Naive B cell (primary cell): ENCODE measurements at regions not wholly inside any gene's neighbourhood (a gene's known extent, or its start where the extent isn't known, plus 50 kb on each side); places are given as distances from the start of the nearest gene placed in this dataset.

Source experiments
- ATAC-seq, 2 donors: fragments of 150-1000 bp; cut with Tn5 transposase; 2 replicates each; pipeline ENCODE4 v1.10.0; 2021; ENCODE audit warnings: low read depth in 2 of 2, mild to moderate bottlenecking in 2 of 2, moderate library complexity in 2 of 2
- DNase-seq: peaks from one replicate; pipeline ENCODE4 v3.0.0; 2022
- H3K27ac Mint-ChIP-seq, 6 donors: one replicate each; pipeline ENCODE4 v1.8.0; 2020 to 2022; ENCODE audit warnings: mild to moderate bottlenecking in 6 of 6, mixed read lengths in 6 of 6, moderate library complexity in 5 of 6, inconsistent platforms in 2 of 6
- H3K27me3 Mint-ChIP-seq, 3 donors: one replicate each; pipeline ENCODE4 v1.8.0; 2021 to 2022; ENCODE audit warnings: mixed read lengths in 3 of 3, mild to moderate bottlenecking in 1 of 3
- H3K36me3 Mint-ChIP-seq, 2 donors: one replicate each; pipeline ENCODE4 v1.8.0; 2020 to 2022; ENCODE audit warnings: mixed read lengths in 2 of 2, inconsistent platforms in 1 of 2, mild to moderate bottlenecking in 1 of 2
- H3K4me1 Mint-ChIP-seq, 3 donors: one replicate each; pipeline ENCODE4 v1.8.0; 2020 to 2022; ENCODE audit warnings: mixed read lengths in 3 of 3, inconsistent platforms in 1 of 3, mild to moderate bottlenecking in 1 of 3, moderate library complexity in 1 of 3
- H3K4me3 Mint-ChIP-seq, 8 donors: one replicate each; pipeline ENCODE4 v1.8.0; 2020 to 2022; ENCODE audit warnings: mild to moderate bottlenecking in 8 of 8, mixed read lengths in 8 of 8, moderate library complexity in 8 of 8, inconsistent platforms in 2 of 8
- H3K9me3 Mint-ChIP-seq, 7 donors: one replicate each; pipeline ENCODE4 v1.8.0; 2020 to 2022; ENCODE audit warnings: mixed read lengths in 7 of 7, mild to moderate bottlenecking in 5 of 7, inconsistent platforms in 2 of 7, moderate library complexity in 1 of 7

GRCh38 chr21:23792300-23792699 lies 1815.0 kb downstream of the MRPL39 start:
- ATAC-seq, result no peak
- H3K4me3 Mint-ChIP-seq, result no peak overlapping the region
- peaks cover 0 to 8% (median 5%) of the 10 kb centered on the region in 7 donors for H3K9me3 Mint-ChIP-seq
- no peak for DNase-seq
- H3K4me1 Mint-ChIP-seq, result peaks cover 0 to 3% (median 0%) of the 10 kb centered on the region in 3 donors
- peak overlapping the region in 1 of 6 donors; percentile 74 for H3K27ac Mint-ChIP-seq
- H3K36me3 Mint-ChIP-seq, result peaks cover 0 to 3% of the 10 kb centered on the region in 2 donors
- H3K27me3 Mint-ChIP-seq, result no peaks in the 10 kb centered on the region

- H3K27me3 Mint-ChIP-seq, result no peaks in the 10 kb centered on the region
- H3K27ac Mint-ChIP-seq, result no peak overlapping the region
- peaks cover 0 to 3% (median 0%) of the 10 kb centered on the region in 3 donors for H3K4me1 Mint-ChIP-seq
- peaks cover 0 to 8% (median 5%) of the 10 kb centered on the region in 7 donors for H3K9me3 Mint-ChIP-seq
- H3K4me3 Mint-ChIP-seq, result no peak overlapping the region
- DNase-seq (no peak), ATAC-seq (no peak)
- peaks cover 0 to 3% of the 10 kb centered on the region in 2 donors for H3K36me3 Mint-ChIP-seq
Measured at GRCh38 chr21:23789864-23790263, 1817.4 kb downstream of the MRPL39 start.

- H3K9me3 Mint-ChIP-seq, result peaks cover 0 to 5% (median 0%) of the 10 kb centered on the region in 7 donors
- no peak for DNase-seq
- no peak overlapping the region for H3K4me3 Mint-ChIP-seq
- no peaks in the 10 kb centered on the region for H3K4me1 Mint-ChIP-seq
- no peak for ATAC-seq
- H3K27me3 Mint-ChIP-seq, result peaks cover 0 to 5% (median 0%) of the 10 kb centered on the region in 3 donors
- H3K27ac Mint-ChIP-seq, result no peak overlapping the region
- H3K36me3 Mint-ChIP-seq, result no peaks in the 10 kb centered on the region
Measured at GRCh38 chr21:23780326-23780725, 1827.0 kb downstream of the MRPL39 start.

GRCh38 chr21:23743821-23744220 lies 1863.5 kb downstream of the MRPL39 start:
- ATAC-seq (no peak), DNase-seq (no peak)
- H3K9me3 Mint-ChIP-seq, result peaks cover 0 to 22% (median 14%) of the 10 kb centered on the region in 7 donors
- H3K36me3 Mint-ChIP-seq, result peaks cover 0 to 10% of the 10 kb centered on the region in 2 donors
- no peak overlapping the region for H3K27ac Mint-ChIP-seq
- H3K27me3 Mint-ChIP-seq, result no peaks in the 10 kb centered on the region
- no peak overlapping the region for H3K4me3 Mint-ChIP-seq
- H3K4me1 Mint-ChIP-seq, result no peaks in the 10 kb centered on the region

GRCh38 chr21:23740463-23740862 lies 1866.8 kb downstream of the MRPL39 start:
- ATAC-seq, result no peak

GRCh38 chr21:23732776-23733175 lies 1874.5 kb downstream of the MRPL39 start:
- H3K4me3 Mint-ChIP-seq, result no peak overlapping the region
- H3K4me1 Mint-ChIP-seq, result no peaks in the 10 kb centered on the region
- ATAC-seq (no peak), DNase-seq (no peak)
- no peak overlapping the region for H3K27ac Mint-ChIP-seq
- peaks cover 0 to 5% (median 0%) of the 10 kb centered on the region in 7 donors for H3K9me3 Mint-ChIP-seq
- peaks cover 0 to 14% (median 8%) of the 10 kb centered on the region in 3 donors for H3K27me3 Mint-ChIP-seq
- no peaks in the 10 kb centered on the region for H3K36me3 Mint-ChIP-seq

More at GRCh38 chr21:23740463-23740862, 1866.8 kb downstream of the MRPL39 start:
- H3K4me1 Mint-ChIP-seq, result no peaks in the 10 kb centered on the region
- H3K27ac Mint-ChIP-seq, result no peak overlapping the region
- H3K27me3 Mint-ChIP-seq, result peaks cover 0 to 5% (median 0%) of the 10 kb centered on the region in 3 donors
- no peak for DNase-seq
- H3K4me3 Mint-ChIP-seq, result no peak overlapping the region
- H3K36me3 Mint-ChIP-seq, result no peaks in the 10 kb centered on the region
- peaks cover 0 to 3% (median 2%) of the 10 kb centered on the region in 7 donors for H3K9me3 Mint-ChIP-seq

- no peaks in the 10 kb centered on the region for H3K4me1 Mint-ChIP-seq
- ATAC-seq (no peak), DNase-seq (no peak)
- H3K4me3 Mint-ChIP-seq, result no peak overlapping the region
- peaks cover 0 to 6% (median 5%) of the 10 kb centered on the region in 3 donors for H3K27me3 Mint-ChIP-seq
- no peaks in the 10 kb centered on the region for H3K36me3 Mint-ChIP-seq
- H3K27ac Mint-ChIP-seq, result no peak overlapping the region
- H3K9me3 Mint-ChIP-seq, result peaks cover 0 to 4% (median 0%) of the 10 kb centered on the region in 7 donors
Measured at GRCh38 chr21:23729331-23729730, 1878.0 kb downstream of the MRPL39 start.

GRCh38 chr21:23725576-23725975 lies 1881.7 kb downstream of the MRPL39 start:
- no peak overlapping the region for H3K4me3 Mint-ChIP-seq
- H3K4me1 Mint-ChIP-seq, result no peaks in the 10 kb centered on the region
- H3K36me3 Mint-ChIP-seq, result no peaks in the 10 kb centered on the region
- no peak for ATAC-seq
- H3K9me3 Mint-ChIP-seq, result no peaks in the 10 kb centered on the region
- DNase-seq, result no peak
- no peaks in the 10 kb centered on the region for H3K27me3 Mint-ChIP-seq
- no peak overlapping the region for H3K27ac Mint-ChIP-seq

GRCh38 chr21:23718446-23719285 lies 1888.6 kb downstream of the MRPL39 start:
- no peak for ATAC-seq
- H3K9me3 Mint-ChIP-seq, result peaks cover 0 to 11% (median 5%) of the 10 kb centered on the region in 7 donors
- H3K36me3 Mint-ChIP-seq, result peaks cover 0 to 7% of the 10 kb centered on the region in 2 donors
- peaks cover 0 to 10% (median 4%) of the 10 kb centered on the region in 3 donors for H3K27me3 Mint-ChIP-seq
- no peaks in the 10 kb centered on the region for H3K4me1 Mint-ChIP-seq
- DNase-seq, result no peak
- peak overlapping the region in 1 of 6 donors; percentile 21 for H3K27ac Mint-ChIP-seq
- no peak overlapping the region for H3K4me3 Mint-ChIP-seq

GRCh38 chr21:23712166-23712565 lies 1895.1 kb downstream of the MRPL39 start:
- Mint-ChIP-seq H3K4me1 (no peaks in the 10 kb centered on the region), H3K27ac (no peak overlapping the region), H3K9me3 (peaks cover 0 to 11% (median 5%) of the 10 kb centered on the region in 7 donors), H3K27me3 (peaks cover 0 to 10% (median 4%) of the 10 kb centered on the region in 3 donors), H3K4me3 (no peak overlapping the region), H3K36me3 (peaks cover 0 to 7% of the 10 kb centered on the region in 2 donors)
- DNase-seq (no peak), ATAC-seq (no peak)

GRCh38 chr21:23706431-23706830 lies 1900.8 kb downstream of the MRPL39 start:
- Mint-ChIP-seq H3K36me3 (peaks cover 0 to 1% of the 10 kb centered on the region in 2 donors), H3K27me3 (peaks cover 9 to 11% (median 11%) of the 10 kb centered on the region in 3 donors), H3K9me3 (peaks cover 0 to 2% (median 0%) of the 10 kb centered on the region in 7 donors), H3K4me3 (no peak overlapping the region), H3K4me1 (no peaks in the 10 kb centered on the region), H3K27ac (no peak overlapping the region)
- ATAC-seq, result no peak
- no peak for DNase-seq

GRCh38 chr21:23699402-23699801 lies 1907.9 kb downstream of the MRPL39 start:
- no peak overlapping the region for H3K4me3 Mint-ChIP-seq

GRCh38 chr21:23698619-23699018 lies 1908.7 kb downstream of the MRPL39 start:
- peaks cover 5 to 26% (median 15%) of the 10 kb centered on the region in 7 donors for H3K9me3 Mint-ChIP-seq
- peak overlapping the region in 1 of 6 donors; percentile 33 for H3K27ac Mint-ChIP-seq
- H3K4me3 Mint-ChIP-seq, result no peak overlapping the region
- ATAC-seq (no peak), DNase-seq (no peak)
- peaks cover 9 to 26% (median 11%) of the 10 kb centered on the region in 3 donors for H3K27me3 Mint-ChIP-seq
- peaks cover 4 to 13% (median 5%) of the 10 kb centered on the region in 3 donors for H3K4me1 Mint-ChIP-seq
- H3K36me3 Mint-ChIP-seq, result peaks cover 6 to 24% of the 10 kb centered on the region in 2 donors

More at GRCh38 chr21:23699402-23699801, 1907.9 kb downstream of the MRPL39 start:
- peaks cover 3 to 13% (median 5%) of the 10 kb centered on the region in 3 donors for H3K4me1 Mint-ChIP-seq
- H3K9me3 Mint-ChIP-seq, result peaks cover 5 to 26% (median 15%) of the 10 kb centered on the region in 7 donors
- ATAC-seq (no peak), DNase-seq (no peak)
- peaks cover 6 to 24% of the 10 kb centered on the region in 2 donors for H3K36me3 Mint-ChIP-seq
- H3K27me3 Mint-ChIP-seq, result peaks cover 9 to 26% (median 11%) of the 10 kb centered on the region in 3 donors
- no peak overlapping the region for H3K27ac Mint-ChIP-seq

- H3K27ac Mint-ChIP-seq, result peak overlapping the region in 5 of 6 donors; percentile 1 to 71 (median 62)
- H3K4me3 Mint-ChIP-seq, result peak overlapping the region in 2 of 8 donors; percentile 5 to 35
- peaks cover 4 to 13% (median 5%) of the 10 kb centered on the region in 3 donors for H3K4me1 Mint-ChIP-seq
- peaks cover 4 to 22% (median 10%) of the 10 kb centered on the region in 7 donors for H3K9me3 Mint-ChIP-seq
- H3K36me3 Mint-ChIP-seq, result peaks cover 6 to 14% of the 10 kb centered on the region in 2 donors
- ATAC-seq (peak; percentile 99 to 100), DNase-seq (peak; percentile 62)
- peaks cover 0 to 6% (median under 1%) of the 10 kb centered on the region in 3 donors for H3K27me3 Mint-ChIP-seq
Measured at GRCh38 chr21:23695443-23695842, 1911.8 kb downstream of the MRPL39 start.
